ENCODE measurements at regions not wholly inside any gene's neighbourhood (a gene's known extent, or its start where the extent isn't known, plus 50 kb on each side); places are given as distances from the start of the nearest gene placed in this dataset.

DNA sequence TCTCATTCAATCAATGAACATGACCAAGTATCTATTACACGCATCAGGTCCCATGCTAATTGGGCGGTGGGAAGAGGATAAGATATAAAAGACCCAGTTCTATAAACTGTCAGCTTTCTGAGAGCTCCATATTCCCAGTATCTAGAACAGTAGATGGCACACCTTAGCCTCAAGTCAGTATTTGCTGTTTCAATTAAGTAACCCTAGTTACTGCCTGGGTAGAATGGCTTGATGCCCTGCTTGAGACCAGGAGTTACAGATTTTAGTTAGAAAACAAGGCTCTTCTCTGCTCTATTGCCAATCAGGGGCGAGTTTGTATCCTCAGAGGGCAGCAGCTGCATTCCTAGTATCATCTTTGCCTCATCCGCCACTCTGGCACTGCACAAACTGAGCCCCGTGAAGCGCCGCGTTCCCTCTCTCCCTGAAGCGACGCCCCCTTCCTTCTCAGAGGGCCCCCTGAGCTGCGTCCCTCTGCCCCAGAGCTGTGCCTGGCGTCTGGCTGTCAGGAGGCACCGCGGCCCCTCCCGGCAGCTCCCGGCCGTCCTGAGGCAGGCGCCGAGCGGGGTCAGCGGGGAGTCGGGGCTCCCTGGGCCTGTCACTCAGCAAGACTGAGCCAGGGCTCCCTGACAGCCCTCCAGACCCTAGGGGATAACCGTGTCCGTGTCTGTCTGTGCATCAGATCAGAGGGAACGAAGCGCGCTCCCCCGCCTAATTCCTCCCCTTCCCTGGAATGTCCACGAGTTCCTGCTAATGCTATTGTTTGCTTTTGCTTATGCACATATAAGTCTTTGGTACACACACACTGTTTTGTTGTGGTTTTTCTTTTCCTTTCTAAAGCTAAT, 212.4 kb upstream of the TTC29 start:
- TF ChIP-seq, protein P1, sequence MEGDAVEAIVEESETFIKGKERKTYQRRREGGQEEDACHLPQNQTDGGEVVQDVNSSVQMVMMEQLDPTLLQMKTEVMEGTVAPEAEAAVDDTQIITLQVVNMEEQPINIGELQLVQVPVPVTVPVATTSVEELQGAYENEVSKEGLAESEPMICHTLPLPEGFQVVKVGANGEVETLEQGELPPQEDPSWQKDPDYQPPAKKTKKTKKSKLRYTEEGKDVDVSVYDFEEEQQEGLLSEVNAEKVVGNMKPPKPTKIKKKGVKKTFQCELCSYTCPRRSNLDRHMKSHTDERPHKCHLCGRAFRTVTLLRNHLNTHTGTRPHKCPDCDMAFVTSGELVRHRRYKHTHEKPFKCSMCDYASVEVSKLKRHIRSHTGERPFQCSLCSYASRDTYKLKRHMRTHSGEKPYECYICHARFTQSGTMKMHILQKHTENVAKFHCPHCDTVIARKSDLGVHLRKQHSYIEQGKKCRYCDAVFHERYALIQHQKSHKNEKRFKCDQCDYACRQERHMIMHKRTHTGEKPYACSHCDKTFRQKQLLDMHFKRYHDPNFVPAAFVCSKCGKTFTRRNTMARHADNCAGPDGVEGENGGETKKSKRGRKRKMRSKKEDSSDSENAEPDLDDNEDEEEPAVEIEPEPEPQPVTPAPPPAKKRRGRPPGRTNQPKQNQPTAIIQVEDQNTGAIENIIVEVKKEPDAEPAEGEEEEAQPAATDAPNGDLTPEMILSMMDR (IDR thresholded peaks at IDR 0.05): no peak
- TF ChIP-seq POLR2A (IDR thresholded peaks at IDR 0.05): no peak
